ENCODE measurements at regions not wholly inside any gene's neighbourhood (a gene's known extent, or its start where the extent isn't known, plus 50 kb on each side); places are given as distances from the start of the nearest gene placed in this dataset.
"Not testable (repeated sequence)": the region's sequence is repeated elsewhere in the genome, so short reads cannot be mapped to it uniquely, and the experiment has no call there.

GRCh38 chr12:58009405-58010195 is 68.2 kb downstream of the ATP23 start:
- no peak for DNase-seq (ENCODE audit: low read depth, low spot score)

GRCh38 chr12:58011676-58012075 is 70.3 kb downstream of the ATP23 start:
- no peak for DNase-seq (ENCODE audit: low read depth, low spot score)

- DNase-seq (ENCODE audit: low read depth, low spot score) = not testable (repeated sequence)
Measured at GRCh38 chr12:58022379-58023020, 81.1 kb downstream of the ATP23 start.

- DNase-seq (ENCODE audit: low read depth, low spot score) = no peak
Measured at GRCh38 chr12:58025431-58025830, 84.1 kb downstream of the ATP23 start.

GRCh38 chr12:58026426-58026825 is 85.1 kb downstream of the ATP23 start:
- no peak for DNase-seq (ENCODE audit: low read depth, low spot score)

- no peak for DNase-seq (ENCODE audit: low read depth, low spot score)
Measured at GRCh38 chr12:58026897-58027891, 85.8 kb downstream of the ATP23 start.

- no peak for DNase-seq (ENCODE audit: low read depth, low spot score)
Measured at GRCh38 chr12:58028294-58028693, 86.9 kb downstream of the ATP23 start.

- no peak for DNase-seq (ENCODE audit: low read depth, low spot score)
Measured at GRCh38 chr12:58029260-58029659, 87.9 kb downstream of the ATP23 start.

GRCh38 chr12:58030566-58031279 is 89.4 kb downstream of the ATP23 start:
- no peak for DNase-seq (ENCODE audit: low read depth, low spot score)

- no peak for DNase-seq (ENCODE audit: low read depth, low spot score)
Measured at GRCh38 chr12:58032156-58032555, 90.8 kb downstream of the ATP23 start.

GRCh38 chr12:58033831-58034230 is 92.5 kb downstream of the ATP23 start:
- no peak for DNase-seq (ENCODE audit: low read depth, low spot score)

GRCh38 chr12:58034311-58034710 is 92.9 kb downstream of the ATP23 start:
- no peak for DNase-seq (ENCODE audit: low read depth, low spot score)

GRCh38 chr12:58034712-58035111 is 93.3 kb downstream of the ATP23 start:
- no peak for DNase-seq (ENCODE audit: low read depth, low spot score)

- DNase-seq (ENCODE audit: low read depth, low spot score) = no peak
Measured at GRCh38 chr12:58041441-58041840, 100.1 kb downstream of the ATP23 start.

- no peak for DNase-seq (ENCODE audit: low read depth, low spot score)
Measured at GRCh38 chr12:58044966-58045365, 103.6 kb downstream of the ATP23 start.

- no peak for DNase-seq (ENCODE audit: low read depth, low spot score)
Measured at GRCh38 chr12:58046271-58046670, 104.9 kb downstream of the ATP23 start.

GRCh38 chr12:58051378-58051777 is 110.0 kb downstream of the ATP23 start:
- no peak for DNase-seq (ENCODE audit: low read depth, low spot score)

GRCh38 chr12:58064666-58065065 is 123.3 kb downstream of the ATP23 start:
- DNase-seq (ENCODE audit: low read depth, low spot score) = no peak

GRCh38 chr12:58066296-58066695 is 124.9 kb downstream of the ATP23 start:
- no peak for DNase-seq (ENCODE audit: low read depth, low spot score)

GRCh38 chr12:58067610-58068387 is 126.4 kb downstream of the ATP23 start:
- DNase-seq (ENCODE audit: low read depth, low spot score) = no peak
